Astrocyte (in vitro differentiated cells and primary cell): ENCODE measurements at regions not wholly inside any gene's neighbourhood (a gene's known extent, or its start where the extent isn't known, plus 50 kb on each side); places are given as distances from the start of the nearest gene placed in this dataset.

Experiments
- DNase-seq: peaks from one replicate; pipeline ENCODE4 v3.0.0-alpha.2; 2010; ENCODE audit warnings: low read depth
- FAIRE-seq: peaks from 2 replicates; lab custom pipeline; 2011; peaks lifted over from hg19 to GRCh38; lab: Jason Lieb, UNC
- H2AFZ ChIP-seq: 2 replicates; pipeline ENCODE4 v1.6.0; 2012; ENCODE audit warnings: low read depth, low read length, inconsistent platforms
- H3K27ac ChIP-seq: 2 replicates; pipeline ENCODE4 v1.5.1; 2011; ENCODE audit warnings: low read depth, low read length, inconsistent platforms
- H3K27me3 ChIP-seq: 2 replicates; pipeline ENCODE4 v1.6.0; 2011; ENCODE audit warnings: low read length, inconsistent platforms; ENCODE audit not compliant: insufficient read depth
- H3K36me3 ChIP-seq: 2 replicates; pipeline ENCODE4 v1.5.1; 2011; ENCODE audit warnings: low read length, inconsistent platforms; ENCODE audit not compliant: insufficient read depth
- H3K4me1 ChIP-seq: 2 replicates; pipeline ENCODE4 v1.5.1; 2011; ENCODE audit warnings: low read length, inconsistent platforms; ENCODE audit not compliant: insufficient read depth
- H3K4me2 ChIP-seq: 2 replicates; pipeline ENCODE4 v1.6.0; 2012; ENCODE audit warnings: low read length, inconsistent platforms
- H3K4me3 ChIP-seq: 2 replicates; pipeline ENCODE4 v1.5.1; 2011; ENCODE audit warnings: low read depth, mild to moderate bottlenecking, low read length, inconsistent platforms; ENCODE audit not compliant: insufficient read depth
- H3K79me2 ChIP-seq: 2 replicates; pipeline ENCODE4 v1.6.0; 2012; ENCODE audit warnings: mild to moderate bottlenecking, low read length, inconsistent platforms; ENCODE audit not compliant: insufficient read depth
- H3K9ac ChIP-seq: 2 replicates; pipeline ENCODE4 v1.6.0; 2012; ENCODE audit warnings: mild to moderate bottlenecking, low read length, inconsistent platforms
- H3K9me3 ChIP-seq: 2 replicates; pipeline ENCODE4 v1.5.1; 2012; ENCODE audit warnings: low read depth, mild to moderate bottlenecking, low read length, inconsistent platforms; ENCODE audit not compliant: insufficient read depth
- H4K20me1 ChIP-seq: 2 replicates; pipeline ENCODE4 v1.6.0; 2012; ENCODE audit warnings: low read length, inconsistent platforms; ENCODE audit not compliant: insufficient read depth
- H3K27ac Mint-ChIP-seq: one replicate; pipeline ENCODE4 v1.8.0; 2021; ENCODE audit warnings: mild to moderate bottlenecking, mixed read lengths; ENCODE audit not compliant: unreplicated experiment
- H3K27me3 Mint-ChIP-seq: one replicate; pipeline ENCODE4 v1.8.0; 2021; ENCODE audit warnings: low read depth, mixed read lengths; ENCODE audit not compliant: unreplicated experiment
- H3K36me3 Mint-ChIP-seq: one replicate; pipeline ENCODE4 v1.8.0; 2021; ENCODE audit warnings: low read depth, mixed read lengths; ENCODE audit not compliant: unreplicated experiment
- H3K4me1 Mint-ChIP-seq: one replicate; pipeline ENCODE4 v1.8.0; 2021; ENCODE audit warnings: low read depth, mixed read lengths; ENCODE audit not compliant: unreplicated experiment
- H3K4me3 Mint-ChIP-seq: one replicate; pipeline ENCODE4 v1.8.0; 2021; ENCODE audit warnings: mild to moderate bottlenecking, moderate library complexity, mixed read lengths; ENCODE audit not compliant: unreplicated experiment
- H3K9me3 Mint-ChIP-seq: one replicate; pipeline ENCODE4 v1.8.0; 2021; ENCODE audit warnings: mild to moderate bottlenecking, mixed read lengths; ENCODE audit not compliant: unreplicated experiment
- EZH2 ChIP-seq: IDR thresholded peaks from 2 replicates; pipeline ENCODE4 v1.6.1; 2012; ENCODE audit warnings: mild to moderate bottlenecking, low read length, inconsistent platforms; ENCODE audit not compliant: insufficient read depth
- TF ChIP-seq, protein P1 (sequence below): IDR thresholded peaks from 2 replicates; pipeline ENCODE4 v1.5.1; 2011; ENCODE audit warnings: low read depth, mild to moderate bottlenecking, inconsistent platforms, low read length, moderate library complexity; ENCODE audit not compliant: insufficient read depth

- Mint-ChIP-seq H3K36me3 (peaks cover 2% of the 10 kb centered on the region), H3K4me3 (no peak overlapping the region), H3K9me3 (peaks cover 3% of the 10 kb centered on the region), H3K27ac (no peak overlapping the region), H3K27me3 (peaks cover 5% of the 10 kb centered on the region), H3K4me1 (peaks cover 5% of the 10 kb centered on the region)
- Histone ChIP-seq H3K4me3 (no peak overlapping the region), H3K27ac (no peak overlapping the region), H2AFZ (no peak overlapping the region), H3K9me3 (no peaks in the 10 kb centered on the region), H3K36me3 (no peaks in the 10 kb centered on the region), H3K9ac (no peak overlapping the region), H4K20me1 (no peaks in the 10 kb centered on the region), H3K27me3 (no peaks in the 10 kb centered on the region), H3K4me1 (peaks cover 4% of the 10 kb centered on the region), H3K79me2 (no peaks in the 10 kb centered on the region), H3K4me2 (no peak overlapping the region)
- FAIRE-seq: no peak
- no peak for DNase-seq
- no peak for TF ChIP-seq EZH2
- TF ChIP-seq, protein P1, sequence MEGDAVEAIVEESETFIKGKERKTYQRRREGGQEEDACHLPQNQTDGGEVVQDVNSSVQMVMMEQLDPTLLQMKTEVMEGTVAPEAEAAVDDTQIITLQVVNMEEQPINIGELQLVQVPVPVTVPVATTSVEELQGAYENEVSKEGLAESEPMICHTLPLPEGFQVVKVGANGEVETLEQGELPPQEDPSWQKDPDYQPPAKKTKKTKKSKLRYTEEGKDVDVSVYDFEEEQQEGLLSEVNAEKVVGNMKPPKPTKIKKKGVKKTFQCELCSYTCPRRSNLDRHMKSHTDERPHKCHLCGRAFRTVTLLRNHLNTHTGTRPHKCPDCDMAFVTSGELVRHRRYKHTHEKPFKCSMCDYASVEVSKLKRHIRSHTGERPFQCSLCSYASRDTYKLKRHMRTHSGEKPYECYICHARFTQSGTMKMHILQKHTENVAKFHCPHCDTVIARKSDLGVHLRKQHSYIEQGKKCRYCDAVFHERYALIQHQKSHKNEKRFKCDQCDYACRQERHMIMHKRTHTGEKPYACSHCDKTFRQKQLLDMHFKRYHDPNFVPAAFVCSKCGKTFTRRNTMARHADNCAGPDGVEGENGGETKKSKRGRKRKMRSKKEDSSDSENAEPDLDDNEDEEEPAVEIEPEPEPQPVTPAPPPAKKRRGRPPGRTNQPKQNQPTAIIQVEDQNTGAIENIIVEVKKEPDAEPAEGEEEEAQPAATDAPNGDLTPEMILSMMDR: no peak
These were observed 195.8 kb upstream of the NEBL start for GRCh38 chr10:21092683-21093524.

- Histone ChIP-seq H3K36me3 (no peaks in the 10 kb centered on the region), H3K9ac (no peak overlapping the region), H3K27ac (no peak overlapping the region), H3K4me3 (no peak overlapping the region), H3K4me2 (no peak overlapping the region), H3K9me3 (no peaks in the 10 kb centered on the region), H2AFZ (no peak overlapping the region), H3K79me2 (no peaks in the 10 kb centered on the region), H4K20me1 (no peaks in the 10 kb centered on the region), H3K27me3 (no peaks in the 10 kb centered on the region), H3K4me1 (no peaks in the 10 kb centered on the region)
- no peak for TF ChIP-seq EZH2
- TF ChIP-seq, protein P1: no peak
- Mint-ChIP-seq H3K36me3 (peaks cover 2% of the 10 kb centered on the region), H3K27me3 (peaks cover 5% of the 10 kb centered on the region), H3K4me1 (no peaks in the 10 kb centered on the region), H3K27ac (no peak overlapping the region), H3K9me3 (peaks cover 3% of the 10 kb centered on the region), H3K4me3 (no peak overlapping the region)
- FAIRE-seq: no peak
- DNase-seq: no peak
These were observed 193.5 kb upstream of the NEBL start for GRCh38 chr10:21090609-21091082.

- no peak overlapping the region for H3K4me2 ChIP-seq
These were observed 190.4 kb upstream of the NEBL start for GRCh38 chr10:21087476-21087875.

More at GRCh38 chr10:21087476-21087875, 190.4 kb upstream of the NEBL start:
- H3K27ac Mint-ChIP-seq: no peak overlapping the region
- no peak overlapping the region for H3K9ac ChIP-seq
- H3K4me3 ChIP-seq: no peak overlapping the region
- FAIRE-seq (no peak), DNase-seq (no peak)
- no peaks in the 10 kb centered on the region for H3K9me3 ChIP-seq
- no peak overlapping the region for H2AFZ ChIP-seq
- no peaks in the 10 kb centered on the region for H3K27me3 ChIP-seq
- no peak overlapping the region for H3K4me3 Mint-ChIP-seq
- peaks cover 2% of the 10 kb centered on the region for H3K36me3 Mint-ChIP-seq
- H4K20me1 ChIP-seq: no peaks in the 10 kb centered on the region
- H3K9me3 Mint-ChIP-seq: peaks cover 3% of the 10 kb centered on the region
- H3K79me2 ChIP-seq: no peaks in the 10 kb centered on the region
- no peak for TF ChIP-seq EZH2
- TF ChIP-seq, protein P1: no peak
- H3K27me3 Mint-ChIP-seq: peaks cover 5% of the 10 kb centered on the region
- no peak overlapping the region for H3K27ac ChIP-seq
- no peaks in the 10 kb centered on the region for H3K4me1 ChIP-seq
- no peaks in the 10 kb centered on the region for H3K36me3 ChIP-seq
- H3K4me1 Mint-ChIP-seq: peaks cover 5% of the 10 kb centered on the region
